Parathyroid adenoma (tissue), 2 donors: ENCODE measurements at regions not wholly inside any gene's neighbourhood (a gene's known extent, or its start where the extent isn't known, plus 50 kb on each side); places are given as distances from the start of the nearest gene placed in this dataset.

Experiments used
- H2AFZ ChIP-seq: fragments of 300-600 bp; sonication (generic); one replicate; pipeline ENCODE4 v1.7.0; 2017; ENCODE audit warnings: antibody characterized with exemption, mild to moderate bottlenecking
- H3K27ac ChIP-seq: fragments of 300-600 bp; sonication (generic); one replicate; pipeline ENCODE4 v1.7.0; 2017
- H3K27me3 ChIP-seq: fragments of 300-600 bp; sonication (generic); one replicate; pipeline ENCODE4 v1.7.0; 2017; ENCODE audit warnings: low read length; ENCODE audit not compliant: control insufficient read depth, insufficient read depth
- H3K36me3 ChIP-seq: fragments of 300-600 bp; sonication (generic); one replicate; pipeline ENCODE4 v1.7.0; 2017; ENCODE audit warnings: low read length; ENCODE audit not compliant: control insufficient read depth, insufficient read depth
- H3K4me1 ChIP-seq: fragments of 300-600 bp; sonication (generic); one replicate; pipeline ENCODE4 v1.7.0; 2017; ENCODE audit warnings: control low read depth
- H3K4me2 ChIP-seq: fragments of 300-600 bp; sonication (generic); one replicate; pipeline ENCODE4 v1.7.0; 2017; ENCODE audit warnings: low read length
- H3K4me3 ChIP-seq: fragments of 300-600 bp; sonication (generic); one replicate; pipeline ENCODE4 v1.7.0; 2017; ENCODE audit warnings: low read depth, low read length
- H3K79me2 ChIP-seq: fragments of 300-600 bp; sonication (generic); one replicate; pipeline ENCODE4 v1.7.0; 2017; ENCODE audit warnings: control low read depth
- H3K9ac ChIP-seq: fragments of 300-600 bp; sonication (generic); one replicate; pipeline ENCODE4 v1.7.0; 2017; ENCODE audit warnings: mild to moderate bottlenecking
- H3K9me3 ChIP-seq: fragments of 300-600 bp; sonication (generic); one replicate; pipeline ENCODE4 v1.7.0; 2017; ENCODE audit warnings: low read length; ENCODE audit not compliant: control insufficient read depth
- CTCF ChIP-seq: fragments of 300-600 bp; sonication (generic); IDR thresholded peaks from one replicate; pipeline ENCODE4 v1.7.0; 2017; ENCODE audit warnings: antibody characterized with exemption, mild to moderate bottlenecking
- donor health status: primary hyperparathyroidism.

DNA sequence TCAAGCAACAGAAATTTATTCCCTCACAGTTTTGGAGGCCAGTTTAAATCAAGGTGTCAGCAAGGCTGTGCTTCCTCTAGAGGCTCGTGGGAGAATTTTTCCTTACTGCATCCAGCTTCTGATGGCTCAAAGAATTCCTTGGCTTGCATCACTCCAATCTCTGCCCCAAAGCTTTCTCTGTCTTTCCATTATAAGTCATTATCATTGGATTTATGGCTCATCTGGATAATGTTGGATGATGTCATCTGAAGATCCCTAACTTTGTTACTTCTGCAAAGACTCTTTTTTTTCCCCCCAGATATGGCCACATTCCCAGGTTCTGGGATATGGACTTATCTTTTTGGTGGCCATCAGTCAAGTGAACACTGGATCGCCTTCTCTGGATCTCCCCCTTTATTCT, 146.3 kb upstream of the B3GAT2 start:
- no peak for TF ChIP-seq CTCF
- H3K4me1 ChIP-seq: peaks cover 6% of the 10 kb centered on the region
- no peaks in the 10 kb centered on the region for H3K79me2 ChIP-seq
- no peak overlapping the region for H3K4me2 ChIP-seq
- peaks cover 3% of the 10 kb centered on the region for H3K9me3 ChIP-seq
- no peaks in the 10 kb centered on the region for H3K36me3 ChIP-seq
- H3K27ac ChIP-seq: no peak overlapping the region
- no peak overlapping the region for H2AFZ ChIP-seq
- H3K9ac ChIP-seq: no peak overlapping the region
- H3K27me3 ChIP-seq: no peaks in the 10 kb centered on the region
- no peak overlapping the region for H3K4me3 ChIP-seq

DNA sequence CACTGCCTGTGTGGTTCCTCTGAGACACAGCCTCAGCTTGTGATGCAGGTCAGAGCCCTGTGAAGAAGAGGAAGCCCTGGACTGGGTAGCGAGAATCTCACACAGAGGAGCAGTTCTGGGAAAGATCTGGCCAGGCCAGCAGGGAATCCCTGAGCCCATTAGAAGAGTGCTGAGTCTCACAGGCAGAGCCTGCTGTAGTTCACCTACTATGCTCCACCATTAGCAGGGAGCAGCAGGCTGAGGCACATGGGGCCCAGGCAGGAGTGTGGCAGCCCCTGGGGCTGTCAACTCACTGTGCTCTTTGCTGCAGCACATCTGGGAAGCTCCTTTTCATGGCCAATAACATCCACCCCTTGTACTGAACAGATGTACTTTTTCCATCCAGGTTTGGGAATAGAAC, 146.8 kb upstream of the B3GAT2 start:
- Histone ChIP-seq H2AFZ (no peak overlapping the region), H3K79me2 (no peaks in the 10 kb centered on the region), H3K27ac (no peak overlapping the region), H3K27me3 (no peaks in the 10 kb centered on the region), H3K4me3 (no peak overlapping the region), H3K36me3 (no peaks in the 10 kb centered on the region), H3K4me2 (no peak overlapping the region), H3K9ac (no peak overlapping the region), H3K9me3 (peaks cover 3% of the 10 kb centered on the region), H3K4me1 (peaks cover 10% of the 10 kb centered on the region)
- no peak for TF ChIP-seq CTCF

- H3K27me3 ChIP-seq: no peaks in the 10 kb centered on the region
- H3K36me3 ChIP-seq: no peaks in the 10 kb centered on the region
- H3K9me3 ChIP-seq: no peaks in the 10 kb centered on the region
- peak overlapping the region; percentile 6 for H2AFZ ChIP-seq
- H3K79me2 ChIP-seq: no peaks in the 10 kb centered on the region
- peaks cover 10% of the 10 kb centered on the region for H3K4me1 ChIP-seq
- H3K9ac ChIP-seq: no peak overlapping the region
- no peak overlapping the region for H3K4me3 ChIP-seq
- no peak overlapping the region for H3K27ac ChIP-seq
- TF ChIP-seq CTCF: no peak
- H3K4me2 ChIP-seq: no peak overlapping the region
These were observed 149.4 kb upstream of the B3GAT2 start for GRCh38 chr6:71106276-71106675.

GRCh38 chr6:71107911-71108420, 151.1 kb upstream of the B3GAT2 start:
- no peaks in the 10 kb centered on the region for H3K27me3 ChIP-seq
- H3K4me1 ChIP-seq: peaks cover 10% of the 10 kb centered on the region
- TF ChIP-seq CTCF: no peak
- H3K4me2 ChIP-seq: peak overlapping the region; percentile 45
- no peak overlapping the region for H3K9ac ChIP-seq
- H3K4me3 ChIP-seq: peak overlapping the region; percentile 12
- H3K36me3 ChIP-seq: no peaks in the 10 kb centered on the region
- no peaks in the 10 kb centered on the region for H3K79me2 ChIP-seq
- H3K9me3 ChIP-seq: no peaks in the 10 kb centered on the region
- peak overlapping the region; percentile 59 for H2AFZ ChIP-seq
- peak overlapping the region; percentile 77 for H3K27ac ChIP-seq

- no peak overlapping the region for H3K4me2 ChIP-seq
- H3K36me3 ChIP-seq: no peaks in the 10 kb centered on the region
- no peaks in the 10 kb centered on the region for H3K9me3 ChIP-seq
- H3K4me3 ChIP-seq: no peak overlapping the region
- H3K27ac ChIP-seq: no peak overlapping the region
- no peak overlapping the region for H2AFZ ChIP-seq
- TF ChIP-seq CTCF: no peak
- H3K9ac ChIP-seq: no peak overlapping the region
- no peaks in the 10 kb centered on the region for H3K79me2 ChIP-seq
- H3K4me1 ChIP-seq: no peaks in the 10 kb centered on the region
- H3K27me3 ChIP-seq: no peaks in the 10 kb centered on the region
These were observed 157.7 kb upstream of the B3GAT2 start for GRCh38 chr6:71114544-71114943.
